HEK293T (cell line): ENCODE measurements at regions not wholly inside any gene's neighbourhood (a gene's known extent, or its start where the extent isn't known, plus 50 kb on each side); places are given as distances from the start of the nearest gene placed in this dataset.

Experiments
- CTCF ChIA-PET: fragments of 350-600 bp; formaldehyde crosslinking; extraction: SDS; loops from one replicate; lab custom pipeline; 2021; ENCODE audit warnings: antibody characterized with exemption, inconsistent platforms; lab: Yijun Ruan, JAX
- POLR2A ChIA-PET: fragments of 350-600 bp; formaldehyde crosslinking; extraction: SDS; loops from one replicate; lab custom pipeline; 2020; ENCODE audit warnings: antibody characterized with exemption, inconsistent platforms; lab: Yijun Ruan, JAX
- DNase-seq: peaks from one replicate; pipeline ENCODE4 v3.0.0; 2012; ENCODE audit warnings: mixed read lengths; ENCODE audit errors: extremely low spot score
- ARNT ChIP-seq: fragments of 450-650 bp; IDR thresholded peaks from 2 replicates; pipeline ENCODE4 v1.6.1; 2017; ENCODE audit warnings: mild to moderate bottlenecking
- BHLHE40 ChIP-seq: fragments of 450-650 bp; IDR thresholded peaks from 2 replicates; pipeline ENCODE4 v1.6.1; 2016; ENCODE audit warnings: mild to moderate bottlenecking, moderate library complexity, borderline replicate concordance
- CTBP1 ChIP-seq: fragments of 450-650 bp; IDR thresholded peaks from 2 replicates; pipeline ENCODE4 v1.6.1; 2016; ENCODE audit warnings: borderline replicate concordance
- ELF4 ChIP-seq: fragments of 450-650 bp; IDR thresholded peaks from 2 replicates; pipeline ENCODE4 v1.6.1; 2017; ENCODE audit warnings: antibody characterized with exemption
- FOXA1 ChIP-seq: fragments of 450-650 bp; IDR thresholded peaks from 2 replicates; pipeline ENCODE4 v1.6.1; 2016; ENCODE audit warnings: mild to moderate bottlenecking
- FOXK2 ChIP-seq: fragments of 450-650 bp; IDR thresholded peaks from 2 replicates; pipeline ENCODE4 v1.6.1; 2016; ENCODE audit warnings: mild to moderate bottlenecking
- FOXM1 ChIP-seq: fragments of 450-650 bp; IDR thresholded peaks from 2 replicates; pipeline ENCODE4 v1.6.1; 2017; ENCODE audit warnings: mild to moderate bottlenecking, borderline replicate concordance
- HDGF ChIP-seq: fragments of 450-650 bp; IDR thresholded peaks from 2 replicates; pipeline ENCODE4 v1.6.1; 2017; ENCODE audit warnings: antibody characterized with exemption, borderline replicate concordance
- L3MBTL2 ChIP-seq: fragments of 450-650 bp; conservative IDR thresholded peaks from 2 replicates; pipeline ENCODE4 v1.6.1; 2016; ENCODE audit warnings: mild to moderate bottlenecking
- LEF1 ChIP-seq: fragments of 450-650 bp; IDR thresholded peaks from 2 replicates; pipeline ENCODE4 v1.6.1; 2017; ENCODE audit warnings: mild to moderate bottlenecking, borderline replicate concordance
- NFRKB ChIP-seq: fragments of 450-650 bp; IDR thresholded peaks from 2 replicates; pipeline ENCODE4 v1.6.1; 2016; ENCODE audit warnings: mild to moderate bottlenecking, moderate library complexity
- SP1 ChIP-seq: fragments of 450-650 bp; IDR thresholded peaks from 2 replicates; pipeline ENCODE4 v1.6.1; 2017
- SUZ12 ChIP-seq: fragments of 450-650 bp; IDR thresholded peaks from 2 replicates; pipeline ENCODE4 v1.6.1; 2016; ENCODE audit warnings: mild to moderate bottlenecking
- TARDBP ChIP-seq: fragments of 450-650 bp; IDR thresholded peaks from 2 replicates; pipeline ENCODE4 v1.6.1; 2016
- ZNF384 ChIP-seq: fragments of 450-650 bp; IDR thresholded peaks from 2 replicates; pipeline ENCODE4 v1.6.1; 2016
- TF ChIP-seq, protein P1 (sequence below): fragments of 450-650 bp; IDR thresholded peaks from 2 replicates; pipeline ENCODE4 v1.6.1; 2016

DNA sequence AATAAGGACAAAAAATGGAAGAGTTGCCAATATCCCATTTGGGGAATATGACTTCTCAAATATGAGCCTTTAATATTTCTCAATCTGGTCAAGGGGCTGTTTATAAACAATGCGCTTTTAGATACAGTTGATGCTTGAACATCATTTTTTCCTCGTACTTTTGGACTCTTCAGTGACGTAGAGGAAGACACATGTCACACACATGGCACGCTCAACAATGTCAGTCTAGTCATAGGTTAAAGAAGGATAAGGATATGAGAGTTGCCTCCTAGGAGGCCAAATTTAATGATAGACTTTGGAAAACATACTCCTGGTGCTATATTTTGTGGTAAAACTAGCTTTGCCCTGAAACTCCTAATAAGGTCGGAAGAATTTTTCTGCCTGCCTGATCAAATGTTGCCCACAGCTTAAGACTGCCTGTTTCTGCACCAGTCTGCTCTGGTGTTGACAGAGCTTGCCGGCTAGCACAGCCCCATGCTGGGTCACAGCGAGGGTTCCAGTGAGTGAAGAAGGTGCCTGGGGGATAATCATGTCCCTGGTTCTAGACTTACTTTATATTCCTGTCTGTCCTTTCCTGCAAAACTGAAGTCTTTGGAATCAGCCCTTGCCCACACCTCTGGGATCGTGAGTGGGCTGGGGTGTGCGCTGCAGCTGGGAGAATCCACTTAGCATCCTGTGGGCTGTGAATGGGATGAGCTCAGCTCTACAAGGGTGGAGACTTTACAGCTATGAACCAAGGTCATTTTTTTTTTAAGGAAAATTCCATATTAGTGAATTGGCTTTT lies 230.8 kb upstream of the IRX4 start:
- ChIA-PET CTCF (no interaction called here), POLR2A (no interaction called here)
- DNase-seq = no peak
- TF ChIP-seq HDGF (no peak), LEF1 (no peak), L3MBTL2 (no peak), NFRKB (no peak), SUZ12 (no peak), ARNT (no peak), BHLHE40 (no peak), ZNF384 (no peak), ELF4 (no peak), FOXM1 (no peak), TARDBP (no peak), FOXA1 (no peak), SP1 (no peak), FOXK2 (no peak), CTBP1 (no peak)
- TF ChIP-seq, protein P1, sequence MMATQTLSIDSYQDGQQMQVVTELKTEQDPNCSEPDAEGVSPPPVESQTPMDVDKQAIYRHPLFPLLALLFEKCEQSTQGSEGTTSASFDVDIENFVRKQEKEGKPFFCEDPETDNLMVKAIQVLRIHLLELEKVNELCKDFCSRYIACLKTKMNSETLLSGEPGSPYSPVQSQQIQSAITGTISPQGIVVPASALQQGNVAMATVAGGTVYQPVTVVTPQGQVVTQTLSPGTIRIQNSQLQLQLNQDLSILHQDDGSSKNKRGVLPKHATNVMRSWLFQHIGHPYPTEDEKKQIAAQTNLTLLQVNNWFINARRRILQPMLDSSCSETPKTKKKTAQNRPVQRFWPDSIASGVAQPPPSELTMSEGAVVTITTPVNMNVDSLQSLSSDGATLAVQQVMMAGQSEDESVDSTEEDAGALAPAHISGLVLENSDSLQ = no peak

DNA sequence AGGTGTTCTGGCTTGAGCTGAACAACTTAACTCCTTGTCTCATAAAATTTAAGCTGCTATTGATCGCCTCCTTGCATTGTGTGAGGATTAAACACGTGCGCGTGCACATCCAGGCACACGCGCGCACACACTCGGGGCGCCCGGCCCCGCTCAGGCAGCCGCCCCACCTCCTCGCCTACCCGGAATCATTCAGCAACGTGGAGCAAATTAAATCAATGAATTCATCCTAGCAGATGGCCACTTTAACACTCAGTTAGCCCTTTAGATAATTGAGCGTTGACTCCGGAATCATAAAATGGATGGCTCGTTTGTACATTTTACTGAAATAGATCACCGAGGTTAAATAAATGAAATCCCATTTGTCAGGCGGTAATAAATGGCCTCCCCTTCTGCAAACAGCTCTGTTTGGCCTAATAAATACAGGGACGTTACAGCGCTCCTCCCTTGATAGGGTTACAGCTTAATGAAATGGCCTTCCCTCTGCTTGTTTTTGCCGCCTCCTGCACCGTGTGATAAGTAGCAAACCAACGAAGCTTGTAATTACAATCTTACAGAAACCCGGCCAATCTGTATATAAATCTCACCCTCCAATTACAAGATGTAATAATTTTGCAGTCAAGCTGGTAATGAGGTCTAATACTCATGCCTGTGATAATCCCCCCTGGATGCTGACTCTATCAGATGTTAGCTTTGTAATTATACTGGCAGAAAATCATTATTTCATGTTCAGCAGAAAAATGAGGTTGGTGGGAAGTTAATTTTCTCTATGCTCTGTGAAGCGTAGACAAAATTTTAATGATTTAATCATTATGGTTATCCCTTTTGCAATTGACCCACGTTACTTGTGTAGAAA lies 229.7 kb upstream of the IRX4 start:
- TF ChIP-seq L3MBTL2 (no peak), HDGF (no peak), NFRKB (no peak), SUZ12 (no peak), SP1 (no peak), ZNF384 (no peak), LEF1 (no peak), ARNT (no peak), BHLHE40 (no peak), TARDBP (no peak), FOXA1 (no peak), ELF4 (no peak), FOXM1 (no peak)
- TF ChIP-seq, protein P1 = no peak
- no peak for DNase-seq
- ChIA-PET CTCF (no interaction called here), POLR2A (no interaction called here)

DNA sequence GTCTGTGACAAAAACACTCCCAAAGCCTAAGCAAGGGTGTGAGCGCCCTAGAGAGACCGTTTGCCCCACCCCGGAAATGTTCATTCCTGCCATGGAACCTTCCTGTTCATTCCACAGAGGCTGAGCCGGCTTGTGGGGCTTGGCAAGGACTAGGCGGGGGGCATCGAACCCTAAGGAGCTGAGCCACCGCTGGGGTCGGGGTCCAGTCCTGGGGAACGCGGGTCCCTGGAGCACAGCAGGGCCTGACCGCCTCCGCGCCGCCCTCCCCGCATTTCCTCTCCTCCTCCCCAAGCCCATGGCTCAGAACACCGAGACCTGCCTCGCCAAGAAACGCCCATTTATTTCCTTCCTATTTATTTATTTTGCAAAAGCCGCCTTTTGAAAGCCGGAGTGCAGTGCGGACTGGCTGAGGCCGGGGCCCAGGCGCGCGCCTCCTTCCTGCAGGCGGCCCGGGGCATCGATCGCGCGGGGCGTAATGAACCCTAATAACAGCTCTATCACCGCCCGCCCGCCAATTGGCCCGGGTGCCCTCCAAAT lies 228.9 kb upstream of the IRX4 start:
- ChIA-PET POLR2A (no interaction called here), CTCF (no interaction called here)
- TF ChIP-seq L3MBTL2 = no peak
- no peak for TF ChIP-seq FOXM1
- no peak for TF ChIP-seq FOXK2
- TF ChIP-seq FOXA1 = no peak
- no peak for TF ChIP-seq BHLHE40
- TF ChIP-seq SP1 = no peak
- no peak for TF ChIP-seq TARDBP
- TF ChIP-seq ZNF384 = no peak
- no peak for TF ChIP-seq NFRKB
- TF ChIP-seq, protein P1 = no peak
- no peak for DNase-seq

DNA sequence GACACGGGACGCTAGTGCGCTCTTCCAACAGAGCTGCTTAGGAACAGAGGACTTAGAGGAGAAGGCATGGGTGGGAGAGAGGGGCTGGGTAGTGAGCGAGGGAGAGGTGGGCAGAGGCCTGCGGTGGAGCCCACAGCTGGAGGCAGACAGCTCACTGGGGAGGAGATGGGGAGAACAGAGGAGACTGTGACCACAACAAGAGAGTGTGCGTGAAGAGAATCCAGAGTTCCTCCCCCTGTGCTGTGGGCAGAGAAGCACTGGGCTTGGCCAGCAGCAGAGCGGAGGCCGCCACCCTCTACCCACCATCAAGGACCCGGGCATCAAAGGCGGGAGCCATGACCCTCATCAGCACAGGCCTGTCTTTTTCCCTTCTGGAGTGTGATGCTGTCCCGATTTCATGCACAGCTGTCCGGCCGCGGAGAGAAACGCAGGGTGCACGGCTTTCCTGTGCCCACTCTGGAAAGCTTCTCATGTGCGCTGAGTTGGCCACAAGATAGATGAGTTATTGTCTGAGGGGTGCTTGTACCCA lies 228.3 kb upstream of the IRX4 start:
- CTCF ChIA-PET = no interaction called here
- DNase-seq = no peak
- no peak for TF ChIP-seq LEF1
- TF ChIP-seq FOXK2 = no peak
- no peak for TF ChIP-seq FOXA1
- no peak for TF ChIP-seq BHLHE40
- TF ChIP-seq TARDBP = no peak
- no peak for TF ChIP-seq NFRKB
- no peak for TF ChIP-seq FOXM1
- POLR2A ChIA-PET = no interaction called here

DNA sequence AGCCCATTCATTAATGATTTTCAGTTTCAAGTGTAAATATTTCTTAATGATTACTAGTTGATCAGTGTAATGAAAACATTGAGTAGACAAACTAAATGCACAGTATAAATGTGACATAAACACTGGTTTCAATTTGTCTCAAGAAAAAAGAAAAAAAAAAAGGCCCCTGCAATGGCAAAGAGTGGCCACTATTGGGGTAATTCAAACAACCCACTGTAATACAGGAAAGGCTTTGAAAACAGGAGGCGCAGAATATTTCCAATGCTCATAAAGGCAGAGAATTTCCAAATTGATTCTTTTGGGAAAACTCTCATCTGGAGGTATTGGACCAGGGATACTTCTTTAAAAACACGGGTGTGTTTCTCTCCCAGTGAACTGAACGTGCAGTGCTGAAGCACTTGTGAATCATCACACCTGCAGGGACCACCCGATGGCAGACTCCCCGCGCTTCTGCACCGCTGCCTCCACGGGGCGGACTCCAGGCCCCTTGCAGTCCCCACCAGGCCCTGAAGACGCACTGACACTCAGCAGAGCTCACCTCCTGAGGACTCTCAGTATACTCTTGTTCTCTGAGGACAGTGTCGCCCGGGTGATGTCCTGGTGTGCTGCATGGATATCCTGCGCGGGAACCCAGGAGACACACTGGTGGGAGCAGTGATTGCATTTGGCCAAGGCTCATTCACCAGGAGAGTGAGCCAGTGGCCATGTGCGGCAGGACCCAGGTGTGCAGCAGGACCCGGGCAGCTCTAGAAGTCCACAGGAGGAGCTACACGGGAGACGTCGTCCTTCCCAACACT lies 227.6 kb upstream of the IRX4 start:
- no peak for TF ChIP-seq SUZ12
- TF ChIP-seq ARNT = no peak
- no peak for TF ChIP-seq ELF4
- TF ChIP-seq SP1 = no peak
- TF ChIP-seq, protein P1 = no peak
- no peak for TF ChIP-seq BHLHE40
- no peak for TF ChIP-seq TARDBP
- no peak for TF ChIP-seq L3MBTL2
- no peak for TF ChIP-seq ZNF384
- no peak for TF ChIP-seq FOXM1
- TF ChIP-seq NFRKB = no peak
- no peak for TF ChIP-seq CTBP1
- no peak for TF ChIP-seq FOXK2
- no peak for TF ChIP-seq FOXA1
- no peak for TF ChIP-seq LEF1
- no peak for TF ChIP-seq HDGF
- no peak for DNase-seq
- POLR2A ChIA-PET = no interaction called here
- CTCF ChIA-PET = no interaction called here
